ENCODE measurements at regions not wholly inside any gene's neighbourhood (a gene's known extent, or its start where the extent isn't known, plus 50 kb on each side); places are given as distances from the start of the nearest gene placed in this dataset.

DNA sequence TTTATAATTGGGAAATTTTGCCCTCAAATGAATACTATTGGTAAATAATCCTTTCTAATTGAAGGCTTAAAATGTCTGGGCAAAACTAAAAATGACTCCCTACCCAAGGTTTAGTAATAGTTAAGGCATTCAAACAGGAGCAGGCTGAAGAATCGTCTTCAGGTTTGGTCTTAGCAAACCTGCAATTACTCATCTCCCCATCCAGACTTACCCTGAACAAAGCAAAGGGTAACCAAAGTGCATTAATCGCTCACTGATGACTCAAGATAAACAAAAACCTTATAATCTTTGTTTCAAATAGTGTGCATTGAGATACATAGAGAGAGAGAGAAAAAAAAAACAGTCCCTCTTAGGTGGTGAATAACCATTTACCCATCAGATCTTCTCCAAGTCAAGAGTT is 225.5 kb downstream of the BMP2 start:
- intact Hi-C loops (cut with DNase I): no loop called here
- H3K27ac ChIP-seq: no peak overlapping the region
- no peak overlapping the region for H3K4me3 ChIP-seq
- no peaks in the 10 kb centered on the region for H3K27me3 ChIP-seq (ENCODE audit: low read depth)
- H3K9me3 ChIP-seq: no peaks in the 10 kb centered on the region
- ATAC-seq (peak in 1 of 2 donors; percentile 35), DNase-seq (no peak)
- no peaks in the 10 kb centered on the region for H3K4me1 ChIP-seq
- no peaks in the 10 kb centered on the region for H3K36me3 ChIP-seq
- TF ChIP-seq, protein P1, sequence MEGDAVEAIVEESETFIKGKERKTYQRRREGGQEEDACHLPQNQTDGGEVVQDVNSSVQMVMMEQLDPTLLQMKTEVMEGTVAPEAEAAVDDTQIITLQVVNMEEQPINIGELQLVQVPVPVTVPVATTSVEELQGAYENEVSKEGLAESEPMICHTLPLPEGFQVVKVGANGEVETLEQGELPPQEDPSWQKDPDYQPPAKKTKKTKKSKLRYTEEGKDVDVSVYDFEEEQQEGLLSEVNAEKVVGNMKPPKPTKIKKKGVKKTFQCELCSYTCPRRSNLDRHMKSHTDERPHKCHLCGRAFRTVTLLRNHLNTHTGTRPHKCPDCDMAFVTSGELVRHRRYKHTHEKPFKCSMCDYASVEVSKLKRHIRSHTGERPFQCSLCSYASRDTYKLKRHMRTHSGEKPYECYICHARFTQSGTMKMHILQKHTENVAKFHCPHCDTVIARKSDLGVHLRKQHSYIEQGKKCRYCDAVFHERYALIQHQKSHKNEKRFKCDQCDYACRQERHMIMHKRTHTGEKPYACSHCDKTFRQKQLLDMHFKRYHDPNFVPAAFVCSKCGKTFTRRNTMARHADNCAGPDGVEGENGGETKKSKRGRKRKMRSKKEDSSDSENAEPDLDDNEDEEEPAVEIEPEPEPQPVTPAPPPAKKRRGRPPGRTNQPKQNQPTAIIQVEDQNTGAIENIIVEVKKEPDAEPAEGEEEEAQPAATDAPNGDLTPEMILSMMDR (IDR thresholded peaks at IDR 0.05): no peak

DNA sequence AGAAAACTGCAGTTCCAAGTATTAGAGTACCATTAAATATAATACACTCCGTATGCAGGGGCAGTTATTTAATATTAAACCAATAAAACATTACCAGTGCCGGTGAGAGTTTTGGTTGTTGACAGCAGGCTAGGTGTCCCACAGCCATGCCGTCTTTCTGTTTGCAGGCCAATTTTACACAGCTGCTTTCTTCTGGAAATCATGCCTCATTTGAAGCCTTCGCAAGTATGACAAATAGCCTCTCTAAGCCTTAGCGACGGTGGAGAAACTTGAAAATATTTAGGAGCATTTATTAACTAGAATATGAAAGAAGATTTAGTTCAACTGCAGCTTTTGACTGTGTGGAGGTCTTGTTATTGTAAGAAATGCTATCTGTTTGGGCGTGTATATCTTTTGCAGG is 226.0 kb downstream of the BMP2 start:
- Histone ChIP-seq H3K9me3 (no peaks in the 10 kb centered on the region), H3K27me3 (ENCODE audit: low read depth) (no peaks in the 10 kb centered on the region), H3K27ac (no peak overlapping the region), H3K4me3 (no peak overlapping the region), H3K4me1 (no peaks in the 10 kb centered on the region), H3K36me3 (no peaks in the 10 kb centered on the region)
- TF ChIP-seq, protein P1 (IDR thresholded peaks at IDR 0.05): no peak
- no peak for DNase-seq
- intact Hi-C loops (cut with DNase I): no loop called here
- no peak for ATAC-seq

DNA sequence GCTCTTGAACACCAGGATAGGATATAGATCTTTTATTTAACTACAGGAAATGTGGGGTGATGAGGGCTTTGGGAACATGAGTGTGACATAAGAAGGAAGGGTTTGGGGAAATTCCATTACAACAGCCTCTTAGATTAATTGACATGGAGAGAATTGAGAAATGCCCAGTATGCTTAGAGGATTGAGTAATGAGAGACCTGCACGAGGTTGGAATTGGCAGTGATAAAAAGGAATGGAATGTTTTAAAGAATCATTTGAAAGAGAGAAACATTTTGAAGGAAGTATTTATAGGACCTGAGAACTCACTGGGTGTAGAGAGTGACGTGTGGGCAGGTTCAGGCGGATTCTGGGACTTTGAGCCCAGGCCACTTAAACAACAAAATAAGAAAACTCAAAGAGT is 227.0 kb downstream of the BMP2 start:
- Histone ChIP-seq H3K9me3 (no peaks in the 10 kb centered on the region), H3K4me3 (no peak overlapping the region), H3K36me3 (no peaks in the 10 kb centered on the region), H3K27ac (peak overlapping the region; percentile 60), H3K27me3 (ENCODE audit: low read depth) (no peaks in the 10 kb centered on the region), H3K4me1 (no peaks in the 10 kb centered on the region)
- TF ChIP-seq, protein P1 (IDR thresholded peaks at IDR 0.05): no peak
- intact Hi-C loops (cut with DNase I): no loop called here
- ATAC-seq: peak; percentile 84 to 91
- no peak for DNase-seq

DNA sequence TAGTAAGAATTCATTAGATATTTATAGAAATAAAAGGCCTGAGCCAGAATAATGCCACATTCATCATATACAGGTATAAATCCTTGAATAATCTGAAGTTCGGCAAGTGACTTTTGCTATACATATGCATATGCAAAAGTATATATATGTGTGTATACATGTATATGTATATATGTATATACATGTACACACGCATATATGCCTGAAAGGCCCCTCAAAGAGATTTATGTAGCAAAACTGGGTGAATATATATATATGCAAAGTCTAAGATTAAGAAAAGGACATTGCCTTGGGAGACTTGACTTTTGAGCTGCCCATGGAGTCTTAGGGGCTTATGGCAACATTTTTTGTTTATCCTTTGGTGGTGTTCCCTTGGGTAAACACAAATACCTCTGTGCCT is 231.4 kb downstream of the BMP2 start:
- intact Hi-C loops (cut with DNase I): no loop called here
- Histone ChIP-seq H3K4me3 (no peak overlapping the region), H3K36me3 (no peaks in the 10 kb centered on the region), H3K27ac (no peak overlapping the region), H3K4me1 (no peaks in the 10 kb centered on the region), H3K27me3 (ENCODE audit: low read depth) (no peaks in the 10 kb centered on the region), H3K9me3 (no peaks in the 10 kb centered on the region)
- DNase-seq: no peak
- TF ChIP-seq, protein P1 (IDR thresholded peaks at IDR 0.05): no peak
- ATAC-seq: no peak

DNA sequence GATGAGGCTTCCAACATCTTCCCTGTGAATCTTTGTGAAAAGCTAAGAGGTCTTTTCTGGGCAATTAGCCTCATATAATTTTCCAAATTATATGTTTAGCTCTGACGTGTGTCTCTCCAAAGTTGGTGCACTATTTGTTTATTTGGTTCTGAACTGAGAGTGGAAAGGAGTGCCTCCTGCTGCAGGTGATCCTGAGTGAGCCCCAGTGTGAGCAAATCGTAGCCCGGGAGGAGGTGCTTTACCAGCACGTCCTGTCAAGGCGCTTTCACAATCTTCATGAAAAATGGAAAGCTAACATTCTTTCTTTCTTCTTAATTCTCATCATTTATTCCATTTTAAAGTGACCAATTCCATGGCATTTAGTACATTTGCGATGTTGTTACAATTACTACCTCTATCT is 231.9 kb downstream of the BMP2 start:
- Histone ChIP-seq H3K4me1 (no peaks in the 10 kb centered on the region), H3K4me3 (no peak overlapping the region), H3K9me3 (no peaks in the 10 kb centered on the region), H3K27ac (no peak overlapping the region), H3K27me3 (ENCODE audit: low read depth) (no peaks in the 10 kb centered on the region), H3K36me3 (no peaks in the 10 kb centered on the region)
- intact Hi-C loops (cut with DNase I): no loop called here
- TF ChIP-seq, protein P1 (IDR thresholded peaks at IDR 0.05): no peak
- ATAC-seq (peak in 1 of 2 donors; percentile 57), DNase-seq (no peak)

DNA sequence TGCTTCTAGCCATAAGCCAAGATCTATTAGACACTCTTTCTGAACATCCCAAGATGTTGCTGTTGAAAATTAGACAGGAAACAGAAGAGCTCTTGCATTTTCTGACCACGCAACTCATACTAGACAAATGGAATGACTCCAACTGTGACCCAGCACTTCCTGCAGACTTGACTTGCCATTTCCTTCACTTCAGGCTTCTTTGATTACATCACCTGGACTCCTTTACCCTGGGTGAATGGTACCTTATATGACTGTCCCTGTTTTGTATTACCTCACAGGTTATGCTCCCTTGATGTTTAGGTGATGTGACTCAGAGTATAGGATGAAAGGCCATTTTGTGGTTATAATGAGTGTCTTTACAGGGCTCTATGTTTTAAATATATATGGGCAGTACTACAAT is 236.1 kb downstream of the BMP2 start:
- DNase-seq (no peak), ATAC-seq (no peak)
- Histone ChIP-seq H3K4me3 (no peak overlapping the region), H3K27me3 (ENCODE audit: low read depth) (no peaks in the 10 kb centered on the region), H3K27ac (no peak overlapping the region), H3K36me3 (no peaks in the 10 kb centered on the region), H3K9me3 (peaks cover 13% of the 10 kb centered on the region), H3K4me1 (no peaks in the 10 kb centered on the region)
- intact Hi-C loops (cut with DNase I): no loop called here
- TF ChIP-seq, protein P1 (IDR thresholded peaks at IDR 0.05): no peak
